ENCODE measurements at regions not wholly inside any gene's neighbourhood (a gene's known extent, or its start where the extent isn't known, plus 50 kb on each side); places are given as distances from the start of the nearest gene placed in this dataset.

DNA sequence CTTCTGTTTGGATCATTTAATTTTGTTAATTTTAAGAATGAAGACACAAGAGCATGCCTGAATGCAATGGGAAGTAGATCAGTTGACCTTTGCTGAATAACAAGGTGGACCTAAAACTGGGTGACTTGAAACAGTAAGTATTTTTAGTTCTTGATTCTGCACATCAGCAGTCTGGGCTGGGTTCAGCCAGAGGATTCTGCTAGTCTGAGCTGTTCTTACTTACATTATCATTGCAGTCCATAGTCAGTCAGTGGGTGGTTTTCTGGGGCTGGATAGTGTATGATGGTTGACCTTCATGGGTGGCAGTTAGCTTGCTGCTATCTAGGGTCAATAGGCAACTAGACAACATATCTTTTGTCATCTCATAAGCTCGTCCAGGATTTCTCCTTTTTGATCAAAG is 91.4 kb downstream of the HS3ST1 start:
- TF ChIP-seq, protein P1, sequence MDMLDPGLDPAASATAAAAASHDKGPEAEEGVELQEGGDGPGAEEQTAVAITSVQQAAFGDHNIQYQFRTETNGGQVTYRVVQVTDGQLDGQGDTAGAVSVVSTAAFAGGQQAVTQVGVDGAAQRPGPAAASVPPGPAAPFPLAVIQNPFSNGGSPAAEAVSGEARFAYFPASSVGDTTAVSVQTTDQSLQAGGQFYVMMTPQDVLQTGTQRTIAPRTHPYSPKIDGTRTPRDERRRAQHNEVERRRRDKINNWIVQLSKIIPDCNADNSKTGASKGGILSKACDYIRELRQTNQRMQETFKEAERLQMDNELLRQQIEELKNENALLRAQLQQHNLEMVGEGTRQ (CRISPR knock-in tag; IDR thresholded peaks at IDR 0.05), result no peak
- TF ChIP-seq, protein P2, sequence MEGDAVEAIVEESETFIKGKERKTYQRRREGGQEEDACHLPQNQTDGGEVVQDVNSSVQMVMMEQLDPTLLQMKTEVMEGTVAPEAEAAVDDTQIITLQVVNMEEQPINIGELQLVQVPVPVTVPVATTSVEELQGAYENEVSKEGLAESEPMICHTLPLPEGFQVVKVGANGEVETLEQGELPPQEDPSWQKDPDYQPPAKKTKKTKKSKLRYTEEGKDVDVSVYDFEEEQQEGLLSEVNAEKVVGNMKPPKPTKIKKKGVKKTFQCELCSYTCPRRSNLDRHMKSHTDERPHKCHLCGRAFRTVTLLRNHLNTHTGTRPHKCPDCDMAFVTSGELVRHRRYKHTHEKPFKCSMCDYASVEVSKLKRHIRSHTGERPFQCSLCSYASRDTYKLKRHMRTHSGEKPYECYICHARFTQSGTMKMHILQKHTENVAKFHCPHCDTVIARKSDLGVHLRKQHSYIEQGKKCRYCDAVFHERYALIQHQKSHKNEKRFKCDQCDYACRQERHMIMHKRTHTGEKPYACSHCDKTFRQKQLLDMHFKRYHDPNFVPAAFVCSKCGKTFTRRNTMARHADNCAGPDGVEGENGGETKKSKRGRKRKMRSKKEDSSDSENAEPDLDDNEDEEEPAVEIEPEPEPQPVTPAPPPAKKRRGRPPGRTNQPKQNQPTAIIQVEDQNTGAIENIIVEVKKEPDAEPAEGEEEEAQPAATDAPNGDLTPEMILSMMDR (IDR thresholded peaks at IDR 0.05), result no peak
- TF ChIP-seq TEAD4 (CRISPR knock-in tag; IDR thresholded peaks at IDR 0.05) (no peak), CBFB (CRISPR knock-in tag; IDR thresholded peaks at IDR 0.05; ENCODE audit: low read depth) (no peak), GABPB1 (CRISPR knock-in tag; IDR thresholded peaks at IDR 0.05) (no peak), TP53 (CRISPR knock-in tag; IDR thresholded peaks at IDR 0.05) (no peak), ZNF317 (CRISPR knock-in tag; IDR thresholded peaks at IDR 0.05; ENCODE audit: borderline replicate concordance, low read depth) (no peak), ETV6 (CRISPR knock-in tag; IDR thresholded peaks at IDR 0.05) (no peak), IRF2 (CRISPR knock-in tag; IDR thresholded peaks at IDR 0.05; ENCODE audit: borderline replicate concordance, low read depth) (no peak), KAT7 (CRISPR knock-in tag; IDR thresholded peaks at IDR 0.05; ENCODE audit: borderline replicate concordance) (no peak)
- TF ChIP-seq, protein P3, sequence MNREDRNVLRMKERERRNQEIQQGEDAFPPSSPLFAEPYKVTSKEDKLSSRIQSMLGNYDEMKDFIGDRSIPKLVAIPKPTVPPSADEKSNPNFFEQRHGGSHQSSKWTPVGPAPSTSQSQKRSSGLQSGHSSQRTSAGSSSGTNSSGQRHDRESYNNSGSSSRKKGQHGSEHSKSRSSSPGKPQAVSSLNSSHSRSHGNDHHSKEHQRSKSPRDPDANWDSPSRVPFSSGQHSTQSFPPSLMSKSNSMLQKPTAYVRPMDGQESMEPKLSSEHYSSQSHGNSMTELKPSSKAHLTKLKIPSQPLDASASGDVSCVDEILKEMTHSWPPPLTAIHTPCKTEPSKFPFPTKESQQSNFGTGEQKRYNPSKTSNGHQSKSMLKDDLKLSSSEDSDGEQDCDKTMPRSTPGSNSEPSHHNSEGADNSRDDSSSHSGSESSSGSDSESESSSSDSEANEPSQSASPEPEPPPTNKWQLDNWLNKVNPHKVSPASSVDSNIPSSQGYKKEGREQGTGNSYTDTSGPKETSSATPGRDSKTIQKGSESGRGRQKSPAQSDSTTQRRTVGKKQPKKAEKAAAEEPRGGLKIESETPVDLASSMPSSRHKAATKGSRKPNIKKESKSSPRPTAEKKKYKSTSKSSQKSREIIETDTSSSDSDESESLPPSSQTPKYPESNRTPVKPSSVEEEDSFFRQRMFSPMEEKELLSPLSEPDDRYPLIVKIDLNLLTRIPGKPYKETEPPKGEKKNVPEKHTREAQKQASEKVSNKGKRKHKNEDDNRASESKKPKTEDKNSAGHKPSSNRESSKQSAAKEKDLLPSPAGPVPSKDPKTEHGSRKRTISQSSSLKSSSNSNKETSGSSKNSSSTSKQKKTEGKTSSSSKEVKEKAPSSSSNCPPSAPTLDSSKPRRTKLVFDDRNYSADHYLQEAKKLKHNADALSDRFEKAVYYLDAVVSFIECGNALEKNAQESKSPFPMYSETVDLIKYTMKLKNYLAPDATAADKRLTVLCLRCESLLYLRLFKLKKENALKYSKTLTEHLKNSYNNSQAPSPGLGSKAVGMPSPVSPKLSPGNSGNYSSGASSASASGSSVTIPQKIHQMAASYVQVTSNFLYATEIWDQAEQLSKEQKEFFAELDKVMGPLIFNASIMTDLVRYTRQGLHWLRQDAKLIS (CRISPR knock-in tag; IDR thresholded peaks at IDR 0.05; ENCODE audit: borderline replicate concordance), result no peak
- TF ChIP-seq, protein P4, sequence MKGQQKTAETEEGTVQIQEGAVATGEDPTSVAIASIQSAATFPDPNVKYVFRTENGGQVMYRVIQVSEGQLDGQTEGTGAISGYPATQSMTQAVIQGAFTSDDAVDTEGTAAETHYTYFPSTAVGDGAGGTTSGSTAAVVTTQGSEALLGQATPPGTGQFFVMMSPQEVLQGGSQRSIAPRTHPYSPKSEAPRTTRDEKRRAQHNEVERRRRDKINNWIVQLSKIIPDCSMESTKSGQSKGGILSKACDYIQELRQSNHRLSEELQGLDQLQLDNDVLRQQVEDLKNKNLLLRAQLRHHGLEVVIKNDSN (CRISPR knock-in tag; IDR thresholded peaks at IDR 0.05), result no peak
